Liver (tissue), 8 donors: ENCODE measurements at regions not wholly inside any gene's neighbourhood (a gene's known extent, or its start where the extent isn't known, plus 50 kb on each side); places are given as distances from the start of the nearest gene placed in this dataset.

ENCODE experiments used
- DNase-seq: peaks from one replicate; pipeline ENCODE4 v3.0.0-alpha.2; 2017; ENCODE audit warnings: low spot score
- H3K27ac ChIP-seq, 2 donors: one replicate each; pipeline ENCODE4 v1.7.0; 2013; ENCODE audit warnings: inconsistent platforms in 2 of 2, low read length in 2 of 2, control low read depth in 1 of 2, low read depth in 1 of 2, mild to moderate bottlenecking in 1 of 2
- H3K27me3 ChIP-seq, 4 donors: one replicate each; pipeline versions ENCODE4 v1.6.1 to v1.7.0; 2013; ENCODE audit warnings: low read length in 3 of 4, inconsistent platforms in 1 of 4, mild to moderate bottlenecking in 1 of 4, moderate library complexity in 1 of 4; ENCODE audit not compliant: control insufficient read depth in 4 of 4, insufficient read depth in 4 of 4
- H3K36me3 ChIP-seq, 4 donors: one replicate each; pipeline versions ENCODE4 v1.6.1 to v1.7.0; 2013; ENCODE audit warnings: low read length in 3 of 4, mild to moderate bottlenecking in 3 of 4, low read depth in 1 of 4, moderate library complexity in 1 of 4; ENCODE audit not compliant: control insufficient read depth in 4 of 4, insufficient read depth in 3 of 4
- H3K4me1 ChIP-seq, 4 donors: one replicate each; pipeline versions ENCODE4 v1.6.1 to v1.7.0; 2013; ENCODE audit warnings: low read length in 3 of 4, mild to moderate bottlenecking in 3 of 4, moderate library complexity in 1 of 4; ENCODE audit not compliant: control insufficient read depth in 4 of 4, insufficient read depth in 4 of 4
- H3K4me3 ChIP-seq, 3 donors: one replicate each; pipeline versions ENCODE4 v1.6.1 to v1.7.0; 2013; ENCODE audit warnings: low read length in 3 of 3, control low read depth in 1 of 3, low read depth in 1 of 3, mild to moderate bottlenecking in 1 of 3
- H3K9ac ChIP-seq, 2 donors: one replicate each; pipeline ENCODE4 v1.7.0; 2013; ENCODE audit warnings: low read length in 2 of 2, mild to moderate bottlenecking in 2 of 2, moderate library complexity in 2 of 2, control low read depth in 1 of 2, low read depth in 1 of 2
- H3K9me3 ChIP-seq, 4 donors: one replicate each; pipeline versions ENCODE4 v1.6.1 to v1.7.0; 2013; ENCODE audit warnings: low read length in 3 of 4; ENCODE audit not compliant: control insufficient read depth in 4 of 4
- ATF3 ChIP-seq: IDR thresholded peaks from 2 replicates; pipeline ENCODE4 v1.6.1; 2016; ENCODE audit warnings: antibody characterized with exemption
- CTCF ChIP-seq: fragments of 150-350 bp; IDR thresholded peaks from 2 replicates; pipeline ENCODE4 v1.5.1; 2017; ENCODE audit warnings: improper control_type of control experiment, low read depth, low read length; ENCODE audit not compliant: missing input control
- EGR1 ChIP-seq, 2 donors: IDR thresholded peaks; 2 replicates each; pipeline ENCODE4 v1.6.1; 2016 to 2018; ENCODE audit warnings: antibody characterized with exemption in 2 of 2, low read depth in 2 of 2
- FOXA1 ChIP-seq: IDR thresholded peaks from 2 replicates; pipeline ENCODE4 v1.6.1; 2016; ENCODE audit warnings: antibody characterized with exemption
- FOXA2 ChIP-seq: IDR thresholded peaks from 2 replicates; pipeline ENCODE4 v1.6.1; 2016; ENCODE audit warnings: antibody characterized with exemption
- HNF4A ChIP-seq, 2 donors: conservative IDR thresholded peaks; 2 replicates each; pipeline ENCODE4 v1.6.1; 2016; ENCODE audit warnings: antibody characterized with exemption in 2 of 2, mild to moderate bottlenecking in 2 of 2
- HNF4G ChIP-seq: IDR thresholded peaks from 2 replicates; pipeline ENCODE4 v1.6.1; 2016; ENCODE audit warnings: antibody characterized with exemption
- JUND ChIP-seq, 2 donors: IDR thresholded peaks; 2 replicates each; pipeline ENCODE4 v1.6.1; 2016; ENCODE audit warnings: antibody characterized with exemption in 2 of 2
- NR2F2 ChIP-seq: IDR thresholded peaks from 2 replicates; pipeline ENCODE4 v1.6.1; 2016; ENCODE audit warnings: antibody characterized with exemption
- RAD21 ChIP-seq, 2 donors: IDR thresholded peaks; 2 replicates each; pipeline ENCODE4 v1.6.1; 2016; ENCODE audit warnings: antibody characterized with exemption in 2 of 2, mild to moderate bottlenecking in 2 of 2
- RXRA ChIP-seq, 2 donors: IDR thresholded peaks; 2 replicates each; pipeline ENCODE4 v1.6.1; 2017 to 2018; ENCODE audit warnings: antibody characterized with exemption in 2 of 2, mild to moderate bottlenecking in 1 of 2
- SP1 ChIP-seq: IDR thresholded peaks from 2 replicates; pipeline ENCODE4 v1.6.1; 2018; ENCODE audit warnings: antibody characterized with exemption, mild to moderate bottlenecking
- YY1 ChIP-seq: IDR thresholded peaks from 2 replicates; pipeline ENCODE4 v1.6.1; 2016; ENCODE audit warnings: antibody characterized with exemption, mild to moderate bottlenecking
- WGBS: extraction: QIAGEN DNeasy Blood & Tissue Kit; methylation state at CpG from one replicate; pipeline ENCODE4 v1.1.7; 2013; 5-methylcytosine and 5-hydroxymethylcytosine counted together
- TF ChIP-seq, protein P1 (sequence below): IDR thresholded peaks from 2 replicates; pipeline ENCODE4 v1.6.1; 2016; ENCODE audit warnings: antibody characterized with exemption
- TF ChIP-seq, protein P2 (sequence below): IDR thresholded peaks from 2 replicates; pipeline ENCODE4 v1.6.1; 2016; ENCODE audit warnings: antibody characterized with exemption, mild to moderate bottlenecking
- TF ChIP-seq, protein P3 (sequence below): IDR thresholded peaks from 2 replicates; pipeline ENCODE4 v1.6.1; 2016; ENCODE audit warnings: antibody characterized with exemption
- donor health status: healthy.
- donor health status: healthy.
- donor health status: healthy.
- donor health status: healthy.
- donor health status: healthy.

DNA sequence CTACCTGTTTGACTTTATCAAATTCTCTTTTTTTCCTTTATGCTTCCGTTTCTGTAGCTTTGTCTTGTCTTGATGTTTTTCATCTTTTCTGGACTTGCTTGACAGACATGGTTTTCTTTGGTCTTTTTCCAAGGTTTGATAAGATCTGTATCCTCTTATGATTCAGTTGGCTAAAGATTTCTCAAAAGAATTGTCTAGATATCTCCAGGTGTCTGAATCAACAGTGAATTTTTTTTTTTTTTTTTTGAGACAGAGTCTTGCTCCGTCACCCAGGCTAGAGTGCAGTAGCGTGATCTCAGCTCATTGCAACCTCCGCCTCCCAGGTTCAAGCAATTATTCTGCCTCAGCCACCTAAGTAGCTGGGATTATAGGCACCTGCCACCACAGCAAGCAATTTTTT, 357.8 kb upstream of the USP9Y start:
- DNase-seq: no peak
- H3K9me3 ChIP-seq: no peaks in the 10 kb centered on the region
- 94% methylated on average over 4 of the region's 4 CpGs for WGBS
- TF ChIP-seq EGR1 (IDR thresholded peaks at IDR 0.05; ENCODE audit: low read depth in 2 of 2): no peak
- TF ChIP-seq, protein P1, sequence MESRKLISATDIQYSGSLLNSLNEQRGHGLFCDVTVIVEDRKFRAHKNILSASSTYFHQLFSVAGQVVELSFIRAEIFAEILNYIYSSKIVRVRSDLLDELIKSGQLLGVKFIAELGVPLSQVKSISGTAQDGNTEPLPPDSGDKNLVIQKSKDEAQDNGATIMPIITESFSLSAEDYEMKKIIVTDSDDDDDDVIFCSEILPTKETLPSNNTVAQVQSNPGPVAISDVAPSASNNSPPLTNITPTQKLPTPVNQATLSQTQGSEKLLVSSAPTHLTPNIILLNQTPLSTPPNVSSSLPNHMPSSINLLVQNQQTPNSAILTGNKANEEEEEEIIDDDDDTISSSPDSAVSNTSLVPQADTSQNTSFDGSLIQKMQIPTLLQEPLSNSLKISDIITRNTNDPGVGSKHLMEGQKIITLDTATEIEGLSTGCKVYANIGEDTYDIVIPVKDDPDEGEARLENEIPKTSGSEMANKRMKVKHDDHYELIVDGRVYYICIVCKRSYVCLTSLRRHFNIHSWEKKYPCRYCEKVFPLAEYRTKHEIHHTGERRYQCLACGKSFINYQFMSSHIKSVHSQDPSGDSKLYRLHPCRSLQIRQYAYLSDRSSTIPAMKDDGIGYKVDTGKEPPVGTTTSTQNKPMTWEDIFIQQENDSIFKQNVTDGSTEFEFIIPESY: no peak
- no peak for TF ChIP-seq HNF4A (conservative IDR thresholded peaks at IDR 0.05)
- TF ChIP-seq, protein P2, sequence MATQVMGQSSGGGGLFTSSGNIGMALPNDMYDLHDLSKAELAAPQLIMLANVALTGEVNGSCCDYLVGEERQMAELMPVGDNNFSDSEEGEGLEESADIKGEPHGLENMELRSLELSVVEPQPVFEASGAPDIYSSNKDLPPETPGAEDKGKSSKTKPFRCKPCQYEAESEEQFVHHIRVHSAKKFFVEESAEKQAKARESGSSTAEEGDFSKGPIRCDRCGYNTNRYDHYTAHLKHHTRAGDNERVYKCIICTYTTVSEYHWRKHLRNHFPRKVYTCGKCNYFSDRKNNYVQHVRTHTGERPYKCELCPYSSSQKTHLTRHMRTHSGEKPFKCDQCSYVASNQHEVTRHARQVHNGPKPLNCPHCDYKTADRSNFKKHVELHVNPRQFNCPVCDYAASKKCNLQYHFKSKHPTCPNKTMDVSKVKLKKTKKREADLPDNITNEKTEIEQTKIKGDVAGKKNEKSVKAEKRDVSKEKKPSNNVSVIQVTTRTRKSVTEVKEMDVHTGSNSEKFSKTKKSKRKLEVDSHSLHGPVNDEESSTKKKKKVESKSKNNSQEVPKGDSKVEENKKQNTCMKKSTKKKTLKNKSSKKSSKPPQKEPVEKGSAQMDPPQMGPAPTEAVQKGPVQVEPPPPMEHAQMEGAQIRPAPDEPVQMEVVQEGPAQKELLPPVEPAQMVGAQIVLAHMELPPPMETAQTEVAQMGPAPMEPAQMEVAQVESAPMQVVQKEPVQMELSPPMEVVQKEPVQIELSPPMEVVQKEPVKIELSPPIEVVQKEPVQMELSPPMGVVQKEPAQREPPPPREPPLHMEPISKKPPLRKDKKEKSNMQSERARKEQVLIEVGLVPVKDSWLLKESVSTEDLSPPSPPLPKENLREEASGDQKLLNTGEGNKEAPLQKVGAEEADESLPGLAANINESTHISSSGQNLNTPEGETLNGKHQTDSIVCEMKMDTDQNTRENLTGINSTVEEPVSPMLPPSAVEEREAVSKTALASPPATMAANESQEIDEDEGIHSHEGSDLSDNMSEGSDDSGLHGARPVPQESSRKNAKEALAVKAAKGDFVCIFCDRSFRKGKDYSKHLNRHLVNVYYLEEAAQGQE: no peak
- no peak for TF ChIP-seq YY1
- no peak for TF ChIP-seq FOXA2
- no peak overlapping the region for H3K4me3 ChIP-seq
- H3K4me1 ChIP-seq: no peaks in the 10 kb centered on the region
- no peaks in the 10 kb centered on the region for H3K36me3 ChIP-seq
- H3K27me3 ChIP-seq: no peaks in the 10 kb centered on the region
- no peak overlapping the region for H3K27ac ChIP-seq
- H3K9ac ChIP-seq: no peak overlapping the region

DNA sequence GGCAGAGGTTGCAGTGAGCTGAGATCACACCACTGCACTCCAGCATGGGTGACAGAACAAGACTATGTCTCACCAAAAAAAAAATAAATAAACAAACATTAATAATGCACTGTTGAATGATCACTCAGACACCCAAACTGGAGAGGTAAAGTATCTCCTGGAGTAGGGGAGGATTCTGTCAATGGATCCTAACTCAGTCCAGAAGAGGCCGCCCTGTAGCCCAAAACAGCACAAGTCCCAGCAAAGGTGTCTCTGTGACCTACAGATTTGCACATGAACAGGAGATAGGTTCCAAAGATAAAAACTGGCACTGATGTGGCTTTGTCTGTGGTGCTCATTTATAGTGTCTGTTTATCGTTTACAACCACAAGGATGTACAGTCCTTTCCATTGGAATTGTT, 352.9 kb upstream of the USP9Y start:
- no peaks in the 10 kb centered on the region for H3K9me3 ChIP-seq
- H3K36me3 ChIP-seq: no peaks in the 10 kb centered on the region
- DNase-seq: no peak
- H3K4me3 ChIP-seq: no peak overlapping the region
- TF ChIP-seq ATF3: no peak
- TF ChIP-seq RXRA (IDR thresholded peaks at IDR 0.05): no peak
- TF ChIP-seq, protein P2: no peak
- no peak for TF ChIP-seq RAD21 (IDR thresholded peaks at IDR 0.05)
- TF ChIP-seq, protein P3, sequence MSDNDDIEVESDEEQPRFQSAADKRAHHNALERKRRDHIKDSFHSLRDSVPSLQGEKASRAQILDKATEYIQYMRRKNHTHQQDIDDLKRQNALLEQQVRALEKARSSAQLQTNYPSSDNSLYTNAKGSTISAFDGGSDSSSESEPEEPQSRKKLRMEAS: no peak
- TF ChIP-seq NR2F2: no peak
- TF ChIP-seq CTCF: no peak
- no peak for TF ChIP-seq EGR1 (IDR thresholded peaks at IDR 0.05; ENCODE audit: low read depth in 2 of 2)
- no peak for TF ChIP-seq JUND (IDR thresholded peaks at IDR 0.05)
- TF ChIP-seq HNF4A (conservative IDR thresholded peaks at IDR 0.05): no peak
- TF ChIP-seq SP1: no peak
- no peak for TF ChIP-seq HNF4G
- no peak for TF ChIP-seq FOXA1
- no peak for TF ChIP-seq FOXA2
- H3K9ac ChIP-seq: no peak overlapping the region
- 87% methylated on average over 2 of the region's 2 CpGs for WGBS
- H3K27me3 ChIP-seq: no peaks in the 10 kb centered on the region
- no peaks in the 10 kb centered on the region for H3K4me1 ChIP-seq
- H3K27ac ChIP-seq: no peak overlapping the region
